NOMO-1 treated with dmso at 0.1 percent for 144 hours (cell line): ENCODE measurements at regions not wholly inside any gene's neighbourhood (a gene's known extent, or its start where the extent isn't known, plus 50 kb on each side); places are given as distances from the start of the nearest gene placed in this dataset.
"Not testable (repeated sequence)": the region's sequence is repeated elsewhere in the genome, so short reads cannot be mapped to it uniquely, and the experiment has no call there.

Source experiments
- DNase-seq: peaks from one replicate; lab custom pipeline; 2025; ENCODE audit not compliant: unreplicated experiment; lab: John Stamatoyannopoulos, UW

- DNase-seq: not testable (repeated sequence)
Observed at GRCh38 chr16:5750439-5750838, 652.8 kb upstream of the EEF2KMT start.

DNA sequence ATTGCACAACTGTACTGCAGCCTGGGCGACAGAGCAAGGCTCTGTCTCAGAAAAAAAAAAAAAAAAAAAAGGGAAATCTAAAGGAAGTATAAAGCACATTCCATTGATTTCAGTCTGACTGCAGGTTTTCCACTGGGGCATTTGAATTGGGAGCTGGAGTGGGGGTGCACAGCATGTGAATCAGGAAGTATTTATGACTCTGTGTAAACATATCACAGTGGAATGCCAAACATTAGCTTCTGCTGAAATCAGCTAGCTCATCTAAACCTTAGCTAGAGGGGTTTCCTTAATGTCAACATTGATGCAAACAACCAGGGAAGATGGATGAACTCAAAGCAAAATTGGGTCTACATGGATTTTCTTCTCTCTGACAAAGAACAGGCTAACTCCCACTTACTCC is 641.0 kb upstream of the EEF2KMT start:
- no peak for DNase-seq

GRCh38 chr16:5736209-5736930 is 638.8 kb upstream of the EEF2KMT start:
- no peak for DNase-seq

DNA sequence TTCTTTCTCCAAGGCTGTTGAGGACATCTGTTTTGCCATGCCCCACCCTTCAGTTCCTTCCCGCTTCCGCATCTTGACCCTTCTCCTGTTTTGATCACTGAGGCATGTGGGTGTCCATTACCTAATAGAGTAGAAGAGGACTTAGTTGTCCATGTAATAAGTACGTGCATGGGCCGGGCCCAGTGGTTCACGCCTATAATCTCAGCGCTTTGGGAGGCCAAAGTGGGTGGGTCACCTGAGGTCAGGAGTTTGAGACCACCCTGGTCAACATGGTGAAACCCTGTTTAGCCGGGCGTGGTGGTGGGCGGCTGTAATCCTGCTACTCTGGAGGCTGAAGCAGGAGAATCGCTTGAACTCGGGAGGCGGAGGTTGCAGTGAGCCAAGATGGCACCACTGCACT is 637.8 kb upstream of the EEF2KMT start:
- no peak for DNase-seq

DNA sequence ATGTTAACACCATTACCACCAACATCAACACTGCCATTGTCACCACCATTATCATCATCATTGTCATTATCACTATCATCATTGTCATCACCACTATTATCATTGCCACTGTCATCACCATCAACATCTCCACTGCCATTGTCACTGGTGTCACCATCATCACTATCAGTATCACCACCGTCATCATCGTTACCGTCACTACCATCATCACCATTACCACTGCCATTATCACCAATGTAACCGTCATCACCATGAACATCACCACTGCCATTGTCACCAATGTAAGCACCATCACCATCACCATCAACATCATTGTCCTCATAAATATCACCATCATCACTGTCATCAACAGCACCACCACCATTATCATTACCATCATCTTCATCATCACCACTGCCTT is 633.2 kb upstream of the EEF2KMT start:
- no peak for DNase-seq

- DNase-seq: no peak
Observed at GRCh38 chr16:5722116-5722619, 624.6 kb upstream of the EEF2KMT start.

DNA sequence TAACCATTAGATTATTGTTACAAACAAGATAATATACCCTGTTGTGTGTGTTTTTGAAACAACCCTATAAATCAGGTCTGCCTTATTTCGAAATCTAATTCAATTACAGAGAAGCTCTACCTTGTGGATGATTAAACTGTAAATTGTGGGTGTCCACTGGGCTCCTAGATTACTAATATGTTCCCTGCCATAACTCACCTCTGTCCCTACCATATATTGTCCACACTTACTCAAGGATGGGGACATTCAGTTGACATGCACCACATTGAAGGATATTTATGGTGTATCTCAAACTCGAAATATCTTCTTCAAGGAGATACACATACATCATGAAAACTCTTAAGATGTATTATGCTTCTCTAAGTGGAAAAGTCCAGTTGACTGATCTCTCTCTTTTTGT is 617.6 kb upstream of the EEF2KMT start:
- no peak for DNase-seq

- no peak for DNase-seq
Observed at GRCh38 chr16:5709889-5710288, 612.3 kb upstream of the EEF2KMT start.

DNA sequence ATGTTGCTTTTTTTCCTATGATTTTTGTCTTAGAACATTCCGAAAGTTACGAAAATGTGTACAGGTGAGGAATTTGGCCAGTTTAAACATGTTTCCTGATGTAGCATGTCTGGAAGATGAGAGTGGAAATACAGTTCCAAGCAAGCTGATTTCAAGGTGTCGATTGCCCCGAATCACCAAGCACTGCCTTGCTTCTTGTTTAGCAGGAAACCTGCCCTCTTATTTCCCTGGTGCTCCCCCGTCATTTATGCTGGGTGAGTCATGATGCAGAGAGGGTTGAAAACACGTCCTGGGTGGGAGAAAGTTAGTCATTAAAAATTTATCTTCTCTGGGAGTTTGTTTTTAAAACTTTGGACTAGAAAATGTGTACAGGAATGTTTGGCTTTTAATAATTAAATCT is 608.6 kb upstream of the EEF2KMT start:
- no peak for DNase-seq

GRCh38 chr16:5704271-5704670 is 606.7 kb upstream of the EEF2KMT start:
- DNase-seq: no peak

GRCh38 chr16:5693426-5693825 is 595.8 kb upstream of the EEF2KMT start:
- no peak for DNase-seq

- no peak for DNase-seq
Observed at GRCh38 chr16:5681966-5682365, 584.4 kb upstream of the EEF2KMT start.

DNA sequence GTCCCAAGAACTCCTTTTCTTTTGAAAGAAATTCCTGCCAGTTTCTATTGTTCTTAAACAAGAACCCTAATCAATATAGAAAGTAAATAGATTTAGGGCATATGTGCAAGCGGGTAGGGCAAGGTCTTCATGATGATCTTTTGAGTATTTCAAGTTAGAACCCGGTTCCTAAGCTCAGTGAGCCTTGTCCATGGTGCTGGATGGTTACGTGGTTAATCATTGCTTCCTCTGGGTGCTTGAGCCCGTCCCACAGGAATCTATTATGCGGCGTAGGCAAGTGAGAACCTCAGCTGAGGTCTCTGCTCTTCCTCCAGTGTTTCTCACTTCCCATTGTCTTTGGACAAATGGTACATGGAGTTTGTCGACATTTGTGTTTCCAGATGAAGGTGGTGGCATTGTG is 580.8 kb upstream of the EEF2KMT start:
- DNase-seq: no peak

DNA sequence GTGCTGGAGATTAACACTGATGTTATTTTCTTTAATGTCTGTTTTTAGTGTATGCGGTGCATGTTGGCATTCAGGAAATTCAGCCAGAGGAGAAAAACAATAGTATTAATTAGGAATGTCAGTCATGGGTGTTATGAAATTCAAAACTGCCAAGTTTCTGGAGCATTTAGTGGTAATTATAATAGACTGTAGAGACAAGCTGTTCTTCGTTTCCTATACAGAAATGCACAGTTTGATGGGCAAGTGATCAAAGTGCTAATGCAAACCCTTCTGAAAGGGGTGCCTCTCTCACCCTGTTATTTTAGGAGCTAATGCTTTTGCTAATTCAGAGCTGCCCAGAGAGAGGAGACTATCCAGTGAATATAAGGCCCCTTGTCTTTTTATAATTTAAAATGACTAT is 573.8 kb upstream of the EEF2KMT start:
- DNase-seq: no peak

- no peak for DNase-seq
Observed at GRCh38 chr16:5670198-5670597, 572.6 kb upstream of the EEF2KMT start.

- DNase-seq: no peak
Observed at GRCh38 chr16:5668553-5668952, 571.0 kb upstream of the EEF2KMT start.

GRCh38 chr16:5665834-5666233 is 568.2 kb upstream of the EEF2KMT start:
- DNase-seq: no peak

DNA sequence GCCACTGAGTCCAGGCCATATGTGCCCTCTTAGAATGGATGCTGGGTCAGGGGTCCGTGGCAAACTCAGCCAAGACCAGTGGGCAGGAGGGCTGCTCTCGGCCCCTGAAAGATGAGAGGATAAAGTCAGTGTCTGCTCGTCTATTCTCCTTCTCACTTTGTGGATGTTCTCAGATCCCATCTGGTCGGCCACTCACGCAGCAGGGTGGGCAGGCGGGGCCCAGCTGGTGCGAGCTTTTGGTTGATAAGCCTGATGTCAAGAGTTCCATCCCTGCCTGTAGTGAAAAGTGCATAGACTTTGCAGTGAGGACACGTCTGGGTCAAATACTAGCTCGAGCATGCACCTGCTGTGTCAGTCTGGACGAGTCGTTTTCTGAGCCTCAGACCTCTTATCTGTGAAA is 556.2 kb upstream of the EEF2KMT start:
- DNase-seq: no peak

DNA sequence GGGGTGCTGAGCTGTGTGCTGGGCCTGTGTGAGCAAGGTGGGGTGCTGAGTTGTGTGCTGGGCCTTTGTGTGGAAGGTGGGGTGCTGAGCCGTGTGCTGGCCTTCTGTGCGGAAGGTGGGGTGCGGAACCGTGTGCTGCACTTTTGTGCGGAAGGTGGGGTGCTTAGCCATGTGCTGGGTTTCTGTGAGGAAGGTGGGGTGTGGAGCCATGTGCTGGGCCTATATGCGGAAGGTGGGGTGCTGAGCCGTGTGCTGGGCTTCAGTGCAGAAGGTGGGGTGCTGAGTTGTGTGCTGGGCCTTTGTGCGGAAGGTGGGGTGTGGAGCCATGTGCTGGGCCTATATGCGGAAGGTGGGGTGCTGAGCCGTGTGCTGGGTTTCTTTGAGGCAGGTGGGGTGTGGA is 555.4 kb upstream of the EEF2KMT start:
- DNase-seq: no peak

DNA sequence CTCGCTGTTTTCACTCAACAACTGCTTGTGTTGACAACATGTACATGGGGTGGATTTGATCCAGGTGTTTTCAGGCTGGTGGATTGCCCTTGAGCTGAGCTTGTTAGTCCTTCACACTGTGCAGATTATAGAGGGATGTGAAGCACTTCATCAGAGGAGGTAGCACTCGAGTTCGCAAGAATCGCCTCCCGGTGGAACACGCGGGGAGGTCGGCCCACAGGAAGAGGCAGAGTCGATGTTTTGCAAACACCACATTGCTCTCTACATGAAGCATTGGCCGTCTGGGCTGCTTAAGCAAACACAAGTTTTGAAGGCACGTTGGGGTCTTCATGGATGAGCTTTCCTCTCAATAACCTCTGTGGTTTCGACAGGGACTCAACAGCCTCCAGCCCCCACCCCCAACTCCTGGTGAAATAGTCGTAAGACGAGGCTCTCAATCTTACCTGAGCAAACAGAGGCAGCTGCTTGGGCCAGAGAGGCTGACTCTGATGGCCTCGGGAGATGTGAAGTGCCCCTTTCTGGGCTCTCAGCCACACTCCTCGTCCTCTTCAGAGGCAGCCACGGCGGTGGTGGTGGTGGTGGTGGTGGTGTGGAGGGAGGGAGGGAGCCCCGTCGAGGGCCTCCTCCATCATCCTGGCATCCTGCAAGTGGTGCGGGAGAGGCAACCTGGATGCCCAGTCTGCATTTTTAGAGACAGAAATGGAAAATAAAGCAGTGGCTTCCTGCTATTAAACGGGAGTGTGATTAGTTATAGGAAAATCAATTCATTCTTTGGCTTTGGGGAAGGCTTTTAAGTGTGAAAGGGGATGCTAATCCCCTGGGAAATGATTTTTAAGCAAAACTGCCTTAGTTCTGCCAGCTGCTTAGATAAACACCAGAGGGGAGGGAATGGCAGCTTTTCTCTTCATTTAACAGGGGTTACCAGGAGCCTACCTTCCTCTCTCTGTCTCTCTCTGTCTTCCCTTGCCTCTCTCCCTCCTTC is 552.5 kb upstream of the EEF2KMT start:
- no peak for DNase-seq

DNA sequence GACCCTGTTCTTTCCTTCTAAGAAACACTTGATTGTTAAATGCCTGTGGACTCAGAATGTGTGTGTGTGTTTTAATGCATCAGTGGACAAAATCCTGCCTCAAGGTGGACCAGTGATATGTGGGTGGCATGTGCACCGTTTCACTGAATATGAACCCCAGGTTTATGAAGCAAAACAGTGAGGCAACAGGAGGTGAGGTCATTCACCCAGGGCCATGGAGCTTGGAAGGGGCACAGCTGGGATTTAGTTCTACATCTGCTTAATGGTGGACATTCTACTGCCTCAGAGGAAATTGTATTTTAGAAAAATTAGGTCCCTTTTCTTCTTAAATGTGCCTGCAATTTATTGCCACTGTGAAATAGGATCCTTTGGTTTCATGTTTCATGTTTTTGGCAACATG is 549.5 kb upstream of the EEF2KMT start:
- no peak for DNase-seq
